Urothelium cell line (cell line): ENCODE measurements at regions not wholly inside any gene's neighbourhood (a gene's known extent, or its start where the extent isn't known, plus 50 kb on each side); places are given as distances from the start of the nearest gene placed in this dataset.

Experiments used
- DNase-seq: peaks from one replicate; pipeline ENCODE4 v3.0.0; 2011; ENCODE audit warnings: low spot score, mixed read lengths
- FAIRE-seq: peaks from 2 replicates; lab custom pipeline; 2011; peaks lifted over from hg19 to GRCh38; lab: Jason Lieb, UNC

- DNase-seq (no peak), FAIRE-seq (no peak)
Observed at GRCh38 chr1:75074831-75075395, 59.3 kb upstream of the LHX8 start.

GRCh38 chr1:75079538-75080290, 54.5 kb upstream of the LHX8 start:
- no peak for FAIRE-seq
- no peak for DNase-seq

GRCh38 chr1:75083223-75083622, 51.0 kb upstream of the LHX8 start:
- FAIRE-seq (no peak), DNase-seq (no peak)

DNA sequence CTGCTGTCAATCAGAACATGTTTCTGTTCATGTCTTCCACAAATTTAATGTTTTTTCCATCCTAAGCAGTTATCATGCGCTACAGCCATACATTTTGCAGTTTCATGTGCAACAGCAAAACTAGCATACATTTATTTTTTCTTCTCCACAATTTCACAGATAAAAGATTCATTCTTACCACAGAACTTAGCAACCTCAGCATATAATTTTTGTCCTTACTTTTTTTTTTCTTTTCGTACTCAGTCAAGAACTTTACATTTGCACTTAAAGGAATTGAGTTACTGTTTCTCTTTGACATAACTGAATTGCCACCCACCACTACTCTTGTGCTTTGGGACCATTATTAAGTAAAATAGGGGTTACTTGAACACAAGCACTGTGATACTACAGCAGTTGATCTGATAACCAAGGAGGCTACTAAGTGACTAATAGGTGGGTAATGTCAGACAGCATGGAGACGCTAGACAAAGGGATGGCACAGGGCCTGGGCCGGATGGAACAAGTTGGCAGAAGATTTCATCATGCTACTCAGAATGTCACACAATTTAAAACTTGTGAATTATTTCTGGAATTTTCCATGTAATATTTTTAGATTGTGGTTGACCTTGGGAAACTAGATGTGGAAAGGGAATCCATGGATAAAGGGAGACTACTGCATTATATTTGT, 50.2 kb upstream of the LHX8 start:
- no peak for FAIRE-seq
- peak; percentile 30 for DNase-seq
